Activated T-cell treated with anti-CD3 and anti-CD28 coated beads, Interleukin-2, amount 50 U/mL, for 4 hours (primary cell): ENCODE measurements at regions not wholly inside any gene's neighbourhood (a gene's known extent, or its start where the extent isn't known, plus 50 kb on each side); places are given as distances from the start of the nearest gene placed in this dataset.
"Not testable (repeated sequence)": the region's sequence is repeated elsewhere in the genome, so short reads cannot be mapped to it uniquely, and the experiment has no call there.

Experiments used
- ATAC-seq, 2 donors: fragments of 200-7000 bp; cut with Tn5 transposase; one replicate each; pipeline ENCODE4 v1.10.0; 2021
- DNase-seq: peaks from one replicate; pipeline ENCODE4 v3.0.0-alpha.2; 2020
- H3K27me3 Mint-ChIP-seq: one replicate; pipeline ENCODE4 v1.8.0; 2021; ENCODE audit warnings: low read depth, mixed read lengths
- H3K36me3 Mint-ChIP-seq: one replicate; pipeline ENCODE4 v1.8.0; 2022; ENCODE audit warnings: mixed read lengths; ENCODE audit not compliant: insufficient read depth
- H3K4me1 Mint-ChIP-seq: one replicate; pipeline ENCODE4 v1.8.0; 2021; ENCODE audit warnings: low read depth, mixed read lengths
- H3K4me3 Mint-ChIP-seq: one replicate; pipeline ENCODE4 v1.8.0; 2021; ENCODE audit warnings: mild to moderate bottlenecking, moderate library complexity, mixed read lengths
- H3K9me3 Mint-ChIP-seq: one replicate; pipeline ENCODE4 v1.8.0; 2021; ENCODE audit warnings: mixed read lengths

DNA sequence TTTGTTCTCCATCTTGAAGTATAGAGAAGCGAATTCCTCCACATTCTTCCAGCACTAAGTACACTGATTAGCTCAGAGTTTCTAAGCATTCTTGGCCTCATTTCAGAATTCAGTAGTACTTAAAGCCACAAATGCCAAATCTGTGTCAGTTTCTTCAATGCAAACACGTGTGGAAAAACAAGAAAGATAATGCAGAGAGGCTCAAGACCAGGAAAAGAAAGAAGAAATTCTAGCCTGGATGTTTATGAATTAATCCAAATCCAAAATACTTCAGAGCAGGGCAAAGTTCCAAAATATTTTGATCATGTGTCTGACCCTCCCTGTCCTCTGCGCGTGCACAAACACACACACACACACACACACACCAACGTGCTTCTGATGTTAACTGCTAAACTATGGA lies 457.6 kb downstream of the SLCO4C1 start:
- Mint-ChIP-seq H3K9me3 (peaks cover 6% of the 10 kb centered on the region), H3K36me3 (no peaks in the 10 kb centered on the region)

DNA sequence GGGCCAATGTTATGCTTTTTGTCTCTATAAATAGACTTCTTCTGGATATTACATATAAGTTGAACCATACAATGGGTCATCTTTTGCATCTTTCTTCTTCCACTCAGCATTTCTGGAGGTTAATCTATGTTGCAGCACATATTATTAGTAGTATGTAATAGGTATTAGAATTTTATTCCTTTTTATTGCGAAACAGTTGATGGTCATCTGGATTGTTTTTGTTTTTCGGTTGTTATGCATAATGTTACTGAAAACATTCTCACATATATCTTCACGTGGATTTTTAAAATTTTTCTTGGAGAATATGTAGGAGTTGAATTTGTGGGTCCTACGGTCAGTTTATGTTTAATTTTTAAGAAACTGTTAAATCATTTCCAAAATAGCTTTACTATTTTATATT lies 466.8 kb downstream of the SLCO4C1 start:
- H3K9me3 Mint-ChIP-seq = peaks cover 15% of the 10 kb centered on the region
- DNase-seq = no peak
- no peaks in the 10 kb centered on the region for H3K4me1 Mint-ChIP-seq
- no peaks in the 10 kb centered on the region for H3K36me3 Mint-ChIP-seq
- no peak for ATAC-seq
- no peaks in the 10 kb centered on the region for H3K27me3 Mint-ChIP-seq
- H3K4me3 Mint-ChIP-seq = no peak overlapping the region

More for the DNA sequence above, 457.6 kb downstream of the SLCO4C1 start:
- no peak overlapping the region for H3K4me3 Mint-ChIP-seq
- no peak for DNase-seq
- no peaks in the 10 kb centered on the region for H3K27me3 Mint-ChIP-seq
- no peak for ATAC-seq
- no peaks in the 10 kb centered on the region for H3K4me1 Mint-ChIP-seq

DNA sequence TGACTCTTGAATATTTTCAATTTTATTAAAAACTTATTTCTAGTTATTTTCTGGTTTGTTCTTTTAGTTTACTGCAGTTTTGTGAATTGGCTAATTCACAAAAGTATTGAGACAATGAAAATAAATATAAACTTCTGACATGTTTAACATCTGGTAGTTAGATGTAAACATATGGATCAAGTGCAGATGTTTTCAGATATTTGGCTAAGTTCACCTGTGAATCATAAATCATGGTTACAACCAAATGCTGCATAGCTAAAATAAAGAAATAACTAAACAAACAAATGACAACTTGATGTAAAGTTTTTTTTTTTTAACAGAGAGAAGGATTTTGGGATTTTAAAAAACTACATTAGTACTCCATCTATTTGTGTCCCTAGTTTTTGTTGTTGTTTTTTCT lies 484.6 kb downstream of the SLCO4C1 start:
- no peak for DNase-seq
- ATAC-seq = no peak
- no peaks in the 10 kb centered on the region for H3K4me1 Mint-ChIP-seq
- no peaks in the 10 kb centered on the region for H3K36me3 Mint-ChIP-seq
- no peaks in the 10 kb centered on the region for H3K9me3 Mint-ChIP-seq
- H3K27me3 Mint-ChIP-seq = no peaks in the 10 kb centered on the region
- no peak overlapping the region for H3K4me3 Mint-ChIP-seq

DNA sequence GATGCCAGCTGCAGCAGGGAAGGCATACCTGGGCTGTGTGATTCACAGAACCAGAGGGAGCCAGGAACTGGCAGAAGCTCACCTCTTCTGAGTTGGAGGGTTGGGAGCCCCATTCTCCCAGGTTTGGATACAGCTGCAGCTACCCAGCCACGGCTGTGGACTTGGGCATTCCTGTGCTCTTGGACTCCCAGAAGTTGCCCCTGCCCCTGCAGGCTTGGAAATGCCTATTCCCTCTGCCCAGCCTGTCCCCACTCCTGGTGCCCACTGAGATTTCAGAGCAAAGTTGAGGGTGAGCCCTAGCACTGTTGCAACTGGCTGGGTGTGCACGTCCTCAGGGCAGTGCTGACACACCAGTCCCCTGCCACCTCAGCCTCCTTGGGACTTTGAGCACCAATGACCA lies 489.7 kb downstream of the SLCO4C1 start:
- no peaks in the 10 kb centered on the region for H3K27me3 Mint-ChIP-seq
- H3K4me1 Mint-ChIP-seq = no peaks in the 10 kb centered on the region
- DNase-seq (no peak), ATAC-seq (no peak)
- no peaks in the 10 kb centered on the region for H3K36me3 Mint-ChIP-seq
- no peaks in the 10 kb centered on the region for H3K9me3 Mint-ChIP-seq
- no peak overlapping the region for H3K4me3 Mint-ChIP-seq

DNA sequence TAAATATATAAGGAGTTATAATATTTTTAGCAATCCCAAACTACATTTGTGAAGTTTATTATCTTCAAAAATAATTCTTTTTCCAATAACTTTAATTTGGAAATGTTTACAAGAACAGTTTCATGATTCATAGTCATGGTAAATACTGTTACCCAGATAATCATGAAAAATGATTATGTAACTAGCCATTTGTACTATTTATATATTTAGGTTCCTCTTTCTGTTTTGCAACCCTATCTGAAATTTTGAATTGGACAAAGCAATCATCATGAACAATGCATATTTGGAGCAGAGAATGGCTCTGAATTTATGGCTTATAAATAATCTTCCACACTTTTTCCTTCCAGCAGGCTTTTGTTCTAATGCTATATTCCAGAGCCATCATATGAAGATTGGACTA lies 499.7 kb downstream of the SLCO4C1 start:
- Mint-ChIP-seq H3K27me3 (no peaks in the 10 kb centered on the region), H3K4me1 (no peaks in the 10 kb centered on the region), H3K36me3 (no peaks in the 10 kb centered on the region), H3K9me3 (peaks cover 5% of the 10 kb centered on the region), H3K4me3 (no peak overlapping the region)
- ATAC-seq (no peak), DNase-seq (no peak)

DNA sequence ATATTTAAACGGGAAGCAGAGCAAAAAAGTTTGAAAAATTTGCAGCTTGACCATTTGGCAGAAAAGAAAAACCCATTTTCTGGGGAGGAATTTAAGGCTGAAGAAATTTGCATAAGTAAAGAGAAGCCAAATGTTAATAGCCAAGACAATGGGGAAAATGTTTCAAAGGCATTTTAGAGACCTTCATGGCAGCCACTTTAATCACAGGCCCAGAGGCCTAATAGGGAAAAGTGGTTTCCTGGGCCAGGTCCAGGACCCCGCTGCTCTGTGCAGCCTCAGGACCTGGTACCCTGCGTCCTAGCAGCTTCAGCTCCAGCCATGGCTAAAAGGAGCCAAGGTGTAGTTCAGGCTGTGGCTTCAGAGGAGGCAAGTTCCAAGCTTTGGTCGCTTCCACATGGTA lies 507.3 kb downstream of the SLCO4C1 start:
- no peaks in the 10 kb centered on the region for H3K36me3 Mint-ChIP-seq
- no peaks in the 10 kb centered on the region for H3K4me1 Mint-ChIP-seq
- H3K4me3 Mint-ChIP-seq = no peak overlapping the region
- no peaks in the 10 kb centered on the region for H3K27me3 Mint-ChIP-seq
- ATAC-seq = no peak
- no peak for DNase-seq
- H3K9me3 Mint-ChIP-seq = peaks cover 5% of the 10 kb centered on the region

DNA sequence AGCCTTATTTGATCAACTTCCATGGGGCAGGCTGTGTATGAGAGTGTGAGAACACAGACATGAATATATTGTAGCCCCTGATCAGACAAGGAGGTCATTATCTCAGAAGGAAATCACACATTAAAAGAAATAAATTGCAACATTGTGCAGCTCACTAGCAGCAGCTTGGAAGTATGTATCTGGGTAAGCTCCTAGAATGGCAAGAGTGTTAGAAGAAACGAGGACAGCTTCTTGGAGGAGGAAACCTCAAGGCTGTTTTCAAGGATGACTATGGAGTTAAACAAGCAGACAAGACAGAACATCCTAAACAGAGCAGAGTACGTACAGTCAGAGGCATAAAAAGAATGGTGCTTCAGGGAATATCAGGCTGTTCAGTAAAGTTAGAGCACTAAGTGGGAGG lies 511.0 kb downstream of the SLCO4C1 start:
- DNase-seq (no peak), ATAC-seq (no peak)
- no peaks in the 10 kb centered on the region for H3K4me1 Mint-ChIP-seq
- H3K27me3 Mint-ChIP-seq = no peaks in the 10 kb centered on the region
- H3K9me3 Mint-ChIP-seq = no peaks in the 10 kb centered on the region
- H3K36me3 Mint-ChIP-seq = no peaks in the 10 kb centered on the region
- no peak overlapping the region for H3K4me3 Mint-ChIP-seq

DNA sequence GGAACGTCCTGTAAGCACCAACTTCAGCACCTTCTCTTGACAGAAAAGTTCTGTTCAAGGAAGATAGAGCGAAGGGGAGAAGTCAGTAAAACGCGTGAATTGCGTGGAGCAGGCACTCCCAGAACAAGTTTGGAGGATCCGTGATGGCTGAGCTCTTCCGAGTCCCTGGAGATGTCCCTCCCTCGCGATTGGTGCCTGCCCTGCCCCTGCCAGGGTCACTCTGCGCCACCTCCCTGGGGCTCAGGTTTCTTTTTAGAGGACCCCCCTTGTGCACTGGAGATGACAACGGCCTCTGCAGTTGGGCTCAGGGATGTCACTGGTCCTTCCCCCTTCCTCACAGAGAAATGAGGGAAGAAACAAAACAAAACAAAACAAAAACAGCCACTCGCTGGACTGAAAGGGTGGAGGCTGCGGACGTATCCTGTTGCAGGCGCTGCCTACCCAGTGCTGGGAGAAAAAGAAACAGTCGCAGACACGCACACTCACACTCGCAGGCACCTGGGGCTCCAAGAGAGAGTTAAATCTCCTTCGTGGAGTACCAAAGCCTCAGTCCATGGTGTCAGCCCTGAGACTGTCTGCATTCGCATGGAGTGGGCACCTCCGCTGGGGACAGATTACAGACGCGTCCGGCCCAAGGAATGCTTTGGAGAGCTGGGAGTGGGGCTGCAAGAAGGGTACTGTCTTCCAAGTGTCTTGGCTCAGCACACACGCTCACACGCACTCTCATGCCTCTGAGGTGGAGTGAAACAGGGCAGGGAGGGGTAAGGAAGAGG lies 512.7 kb downstream of the SLCO4C1 start:
- ATAC-seq (no peak), DNase-seq (no peak)
- H3K36me3 Mint-ChIP-seq = no peaks in the 10 kb centered on the region
- H3K4me3 Mint-ChIP-seq = no peak overlapping the region
- no peaks in the 10 kb centered on the region for H3K27me3 Mint-ChIP-seq
- H3K4me1 Mint-ChIP-seq = no peaks in the 10 kb centered on the region
- H3K9me3 Mint-ChIP-seq = peaks cover 4% of the 10 kb centered on the region

DNA sequence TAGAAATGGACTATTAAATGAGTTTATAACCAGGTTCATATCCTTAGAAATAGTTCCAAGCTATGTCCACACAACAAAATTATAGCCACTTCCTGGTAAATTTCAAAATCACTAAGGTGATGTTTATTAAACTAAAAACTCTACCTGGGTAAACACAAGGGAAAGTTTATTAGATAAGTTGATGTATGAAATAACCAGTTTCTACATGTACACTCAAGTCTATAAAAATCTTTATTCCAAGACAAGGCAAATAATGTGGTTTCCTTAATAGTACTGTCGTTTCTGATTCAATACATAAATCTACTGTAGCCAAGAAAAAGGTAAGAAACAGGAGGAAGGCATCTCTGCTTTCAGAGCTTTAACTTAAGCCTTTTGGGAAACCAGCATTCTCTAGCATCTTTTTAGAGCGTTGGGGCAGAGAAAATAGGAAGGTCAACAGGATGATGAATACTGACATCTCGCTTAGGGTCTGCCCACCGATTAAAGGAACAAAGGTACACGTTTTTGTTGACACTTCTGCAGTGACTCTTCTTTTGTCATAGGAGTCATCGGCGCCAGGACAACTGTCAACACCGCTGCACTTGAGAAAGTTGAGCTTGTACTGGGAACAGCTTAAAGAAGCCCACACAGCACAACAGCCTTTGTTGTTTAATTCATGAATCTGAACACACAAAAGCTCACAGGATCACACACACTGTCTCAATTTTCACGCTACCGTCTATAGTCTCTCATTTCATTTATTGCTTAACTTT lies 513.6 kb downstream of the SLCO4C1 start:
- Mint-ChIP-seq H3K27me3 (no peaks in the 10 kb centered on the region), H3K9me3 (peaks cover 4% of the 10 kb centered on the region), H3K4me3 (no peak overlapping the region), H3K36me3 (no peaks in the 10 kb centered on the region), H3K4me1 (no peaks in the 10 kb centered on the region)
- DNase-seq = no peak
- ATAC-seq = no peak

DNA sequence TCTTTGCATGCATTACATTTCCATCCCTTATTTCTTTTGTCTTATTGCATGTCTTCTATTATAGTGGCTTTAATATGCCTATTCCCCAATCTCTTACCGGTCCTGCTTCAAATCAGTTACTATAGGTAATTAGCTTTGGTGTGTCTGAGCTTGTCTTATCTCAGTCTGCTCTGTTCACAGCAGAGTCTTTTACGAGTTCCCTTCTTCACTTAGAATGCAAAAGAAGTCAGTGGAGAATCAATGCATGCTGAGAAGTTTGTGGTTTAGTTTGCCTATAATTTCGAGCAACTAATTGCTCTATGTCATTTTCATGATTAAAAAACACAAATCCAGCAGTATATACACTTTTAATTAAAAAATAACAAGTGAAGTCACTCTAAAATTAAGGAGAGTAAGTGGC lies 545.0 kb downstream of the SLCO4C1 start:
- no peaks in the 10 kb centered on the region for H3K4me1 Mint-ChIP-seq
- ATAC-seq = no peak
- peaks cover 11% of the 10 kb centered on the region for H3K9me3 Mint-ChIP-seq
- DNase-seq = no peak
- no peak overlapping the region for H3K4me3 Mint-ChIP-seq
- H3K27me3 Mint-ChIP-seq = no peaks in the 10 kb centered on the region
- H3K36me3 Mint-ChIP-seq = no peaks in the 10 kb centered on the region

DNA sequence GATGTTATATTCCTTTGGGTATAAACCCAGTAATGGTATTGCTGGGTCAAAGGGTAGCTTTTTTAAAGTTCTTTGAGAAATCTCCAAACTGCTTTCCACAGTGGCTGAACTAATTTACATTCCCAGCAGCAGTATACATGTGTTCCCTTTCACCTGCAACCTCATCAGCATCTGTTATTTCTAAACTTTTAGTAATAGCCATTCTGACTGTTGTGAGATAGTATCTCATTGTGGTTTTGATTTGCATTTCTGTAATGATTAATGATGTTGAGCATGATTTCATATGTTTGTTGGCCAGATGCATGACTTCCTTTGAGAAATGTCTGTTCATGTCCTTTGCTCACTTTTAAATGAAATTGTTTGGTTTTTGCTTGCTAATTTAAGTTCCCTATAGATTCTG lies 553.1 kb downstream of the SLCO4C1 start:
- not testable (repeated sequence) for H3K4me1 Mint-ChIP-seq, ATAC-seq, H3K36me3 Mint-ChIP-seq, H3K4me3 Mint-ChIP-seq, H3K9me3 Mint-ChIP-seq, H3K27me3 Mint-ChIP-seq, DNase-seq

DNA sequence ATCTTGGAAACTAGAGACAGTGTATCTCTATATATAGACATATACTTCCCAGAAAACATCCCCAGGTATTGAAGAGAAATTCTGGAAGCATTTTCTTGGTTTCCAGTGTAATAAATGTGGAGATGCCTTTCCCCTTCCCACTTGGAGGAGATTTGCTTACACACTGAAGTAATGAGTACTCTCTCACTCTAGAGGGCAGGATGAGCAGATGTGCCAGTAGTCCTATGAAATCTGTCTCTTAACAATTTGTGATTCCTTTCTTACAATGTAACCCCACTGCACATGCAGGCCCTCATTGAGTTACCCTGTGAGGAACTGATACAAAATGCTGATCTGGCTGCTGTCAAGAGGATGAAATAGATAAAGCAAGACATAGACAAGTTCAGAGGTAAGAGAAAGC lies 567.2 kb downstream of the SLCO4C1 start:
- Mint-ChIP-seq H3K4me3 (no peak overlapping the region), H3K27me3 (no peaks in the 10 kb centered on the region), H3K4me1 (no peaks in the 10 kb centered on the region), H3K36me3 (no peaks in the 10 kb centered on the region), H3K9me3 (no peaks in the 10 kb centered on the region)
- DNase-seq (no peak), ATAC-seq (no peak)

DNA sequence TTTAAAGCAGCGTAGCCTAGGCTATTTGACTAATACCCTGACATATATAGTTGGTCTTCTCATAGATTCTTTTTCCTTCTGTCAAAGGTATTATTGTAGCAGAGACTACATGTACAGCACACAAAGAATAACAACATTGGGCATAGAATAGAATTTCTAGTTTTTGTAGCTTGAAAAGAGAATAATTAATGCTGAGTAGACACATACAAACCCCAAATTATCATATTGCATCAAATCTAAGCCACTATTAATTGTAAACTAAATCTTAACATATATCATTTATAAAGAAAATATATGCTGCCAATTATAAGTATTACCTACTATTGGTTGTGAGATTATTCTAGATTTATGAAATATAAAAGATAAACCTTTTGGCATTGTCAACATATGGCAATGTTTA lies 574.5 kb downstream of the SLCO4C1 start:
- ATAC-seq (no peak), DNase-seq (no peak)
- H3K36me3 Mint-ChIP-seq = no peaks in the 10 kb centered on the region
- H3K27me3 Mint-ChIP-seq = no peaks in the 10 kb centered on the region
- no peaks in the 10 kb centered on the region for H3K4me1 Mint-ChIP-seq
- H3K9me3 Mint-ChIP-seq = peaks cover 4% of the 10 kb centered on the region
- no peak overlapping the region for H3K4me3 Mint-ChIP-seq

DNA sequence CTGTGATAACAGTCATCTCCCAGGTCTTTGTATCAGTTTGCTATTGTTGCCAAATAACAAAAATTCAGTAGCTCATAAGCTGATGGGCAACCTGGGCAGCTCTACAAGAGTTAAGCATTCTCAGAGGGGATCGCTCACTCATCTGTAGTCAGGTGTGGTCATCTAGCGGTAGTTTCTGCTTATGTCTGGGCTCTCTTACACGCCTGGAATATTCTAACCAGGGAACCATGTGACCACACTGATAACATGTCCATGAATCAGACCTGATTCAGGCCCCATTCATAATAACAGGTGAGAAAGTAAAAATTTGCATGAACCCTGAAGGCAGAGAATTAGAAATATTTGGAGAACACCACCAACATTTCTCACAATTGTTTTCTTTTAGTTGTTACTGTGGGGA lies 576.1 kb downstream of the SLCO4C1 start:
- Mint-ChIP-seq H3K36me3 (no peaks in the 10 kb centered on the region), H3K9me3 (peaks cover 4% of the 10 kb centered on the region), H3K27me3 (no peaks in the 10 kb centered on the region), H3K4me1 (no peaks in the 10 kb centered on the region), H3K4me3 (no peak overlapping the region)
- ATAC-seq = no peak
- DNase-seq = no peak

DNA sequence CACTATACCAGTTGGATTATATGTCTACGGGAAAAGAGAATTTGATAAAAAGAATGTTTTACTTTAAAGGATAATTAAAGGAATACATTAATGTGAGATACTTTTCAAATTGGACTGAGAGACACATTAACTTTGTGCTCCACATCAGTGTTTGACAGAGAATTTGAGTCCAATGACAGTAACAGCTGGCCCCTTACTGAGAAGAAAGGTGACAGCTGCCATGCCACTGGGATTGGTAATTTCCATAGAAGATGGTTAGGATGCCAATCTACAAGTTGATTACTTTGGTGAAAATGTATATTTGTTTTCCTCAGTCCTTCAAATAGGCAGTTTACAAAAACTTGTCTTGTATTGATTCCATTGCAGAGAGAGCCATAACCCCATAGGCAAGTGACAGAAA lies 578.4 kb downstream of the SLCO4C1 start:
- ATAC-seq = no peak
- DNase-seq = no peak
- Mint-ChIP-seq H3K9me3 (peaks cover 4% of the 10 kb centered on the region), H3K4me1 (no peaks in the 10 kb centered on the region), H3K27me3 (no peaks in the 10 kb centered on the region), H3K36me3 (no peaks in the 10 kb centered on the region), H3K4me3 (no peak overlapping the region)
